ENCODE measurements at regions not wholly inside any gene's neighbourhood (a gene's known extent, or its start where the extent isn't known, plus 50 kb on each side); places are given as distances from the start of the nearest gene placed in this dataset.

- intact Hi-C loops (cut with DNase I): no loop called here
- Histone ChIP-seq H3K4me3 (no peak overlapping the region), H3K27ac (no peak overlapping the region), H3K9me3 (no peaks in the 10 kb centered on the region), H3K27me3 (no peaks in the 10 kb centered on the region), H3K36me3 (no peaks in the 10 kb centered on the region), H3K4me1 (no peaks in the 10 kb centered on the region)
- TF ChIP-seq CTCF (IDR thresholded peaks at IDR 0.05): peak in 1 of 2 donors; percentile 15
- DNase-seq: peak in 1 of 4 donors; percentile 16
- no peak for ATAC-seq
Observed at GRCh38 chr3:152937234-152937633, 102.3 kb downstream of the P2RY1 start.

- no peaks in the 10 kb centered on the region for H3K36me3 ChIP-seq
- H3K4me3 ChIP-seq: no peak overlapping the region
- H3K4me1 ChIP-seq: no peaks in the 10 kb centered on the region
- no peak for TF ChIP-seq CTCF (IDR thresholded peaks at IDR 0.05)
- H3K9me3 ChIP-seq: no peaks in the 10 kb centered on the region
- ATAC-seq: no peak
- H3K27me3 ChIP-seq: no peaks in the 10 kb centered on the region
- DNase-seq: no peak
- intact Hi-C loops (cut with DNase I): no loop called here
- no peak overlapping the region for H3K27ac ChIP-seq
Observed at GRCh38 chr3:152938974-152939636, 104.2 kb downstream of the P2RY1 start.

DNA sequence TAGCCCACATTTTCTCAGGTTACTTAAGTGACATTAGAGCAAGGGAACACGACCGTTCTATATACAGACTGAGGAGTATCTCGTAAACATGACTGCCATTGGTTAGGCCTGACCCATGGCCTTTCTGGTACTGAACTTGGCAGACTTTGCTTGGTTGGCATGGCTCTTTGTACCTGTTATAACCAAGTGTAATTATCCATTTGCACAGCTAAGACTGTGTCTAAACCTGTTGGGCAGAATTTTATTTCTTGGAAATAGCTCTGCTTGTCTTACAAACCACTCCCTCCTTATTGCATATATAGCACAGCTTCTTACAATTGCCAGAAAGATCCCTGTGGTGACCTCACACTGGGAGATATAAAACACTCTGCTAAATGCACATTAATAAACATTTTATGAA is 106.9 kb downstream of the P2RY1 start:
- TF ChIP-seq CTCF (IDR thresholded peaks at IDR 0.05): no peak
- ATAC-seq: no peak

DNA sequence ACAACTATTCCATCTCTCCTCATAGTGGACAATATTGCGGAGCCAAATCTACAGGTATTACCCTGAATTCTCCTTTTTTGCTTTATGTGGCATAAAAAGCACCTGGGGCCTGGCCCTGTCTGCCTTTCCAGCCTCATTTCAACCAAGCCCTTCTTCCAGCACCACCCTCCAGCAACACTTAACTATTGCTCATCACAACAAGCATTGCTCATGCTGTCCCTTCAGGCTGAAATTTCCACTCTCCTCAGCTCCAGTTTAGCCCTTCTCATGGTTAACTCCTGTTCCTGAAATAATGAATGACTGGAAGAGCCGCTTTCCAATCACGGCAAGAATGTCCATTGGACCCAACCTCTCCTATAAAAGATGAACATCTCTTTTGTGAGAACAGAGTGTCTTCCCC is 107.4 kb downstream of the P2RY1 start:
- Histone ChIP-seq H3K4me1 (no peaks in the 10 kb centered on the region), H3K9me3 (no peaks in the 10 kb centered on the region), H3K27me3 (no peaks in the 10 kb centered on the region), H3K4me3 (no peak overlapping the region), H3K36me3 (no peaks in the 10 kb centered on the region), H3K27ac (no peak overlapping the region)
- intact Hi-C loops (cut with DNase I): no loop called here
- no peak for DNase-seq
- no peak for ATAC-seq
- TF ChIP-seq CTCF (IDR thresholded peaks at IDR 0.05): no peak

More for the DNA sequence above, 106.9 kb downstream of the P2RY1 start:
- Histone ChIP-seq H3K4me1 (no peaks in the 10 kb centered on the region), H3K27me3 (no peaks in the 10 kb centered on the region), H3K4me3 (no peak overlapping the region), H3K36me3 (no peaks in the 10 kb centered on the region), H3K27ac (no peak overlapping the region), H3K9me3 (no peaks in the 10 kb centered on the region)
- DNase-seq: no peak
- intact Hi-C loops (cut with DNase I): no loop called here

DNA sequence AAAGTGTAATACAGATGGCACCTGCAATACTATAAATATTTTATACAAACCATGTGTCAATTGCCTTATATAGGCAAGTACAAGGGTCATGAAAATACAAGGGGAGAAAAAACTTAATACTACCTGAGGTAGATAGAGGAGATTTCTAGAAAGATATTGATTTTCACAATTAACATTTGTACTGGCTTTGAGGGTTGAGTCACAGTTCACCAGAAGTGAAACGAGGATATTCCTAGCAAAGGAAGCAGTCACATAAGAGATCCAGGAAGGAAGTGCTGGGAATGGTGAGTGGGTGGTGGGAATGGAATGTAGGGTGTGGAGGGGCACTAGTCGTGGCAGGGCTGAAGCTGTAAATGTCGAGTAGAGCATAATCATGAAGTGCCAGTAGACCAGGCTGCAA is 108.7 kb downstream of the P2RY1 start:
- no peak for TF ChIP-seq CTCF (IDR thresholded peaks at IDR 0.05)
- Histone ChIP-seq H3K36me3 (no peaks in the 10 kb centered on the region), H3K4me3 (no peak overlapping the region), H3K4me1 (no peaks in the 10 kb centered on the region), H3K9me3 (no peaks in the 10 kb centered on the region), H3K27ac (no peak overlapping the region), H3K27me3 (no peaks in the 10 kb centered on the region)
- ATAC-seq (no peak), DNase-seq (no peak)
- intact Hi-C loops (cut with DNase I): no loop called here

All from left lung (tissue), 4 donors.